GM20431 (cell line): ENCODE measurements at regions not wholly inside any gene's neighbourhood (a gene's known extent, or its start where the extent isn't known, plus 50 kb on each side); places are given as distances from the start of the nearest gene placed in this dataset.
"Not testable (repeated sequence)": the region's sequence is repeated elsewhere in the genome, so short reads cannot be mapped to it uniquely, and the experiment has no call there.

Experiments used
- in situ Hi-C: fragments of 300-500 bp; cut with MseI, MboI; formaldehyde crosslinking; loops from one replicate; pipeline ENCODE4 v1.15.0; 2020; ENCODE audit warnings: low sequenced_read_pairs; ENCODE audit not compliant: unreplicated experiment

DNA sequence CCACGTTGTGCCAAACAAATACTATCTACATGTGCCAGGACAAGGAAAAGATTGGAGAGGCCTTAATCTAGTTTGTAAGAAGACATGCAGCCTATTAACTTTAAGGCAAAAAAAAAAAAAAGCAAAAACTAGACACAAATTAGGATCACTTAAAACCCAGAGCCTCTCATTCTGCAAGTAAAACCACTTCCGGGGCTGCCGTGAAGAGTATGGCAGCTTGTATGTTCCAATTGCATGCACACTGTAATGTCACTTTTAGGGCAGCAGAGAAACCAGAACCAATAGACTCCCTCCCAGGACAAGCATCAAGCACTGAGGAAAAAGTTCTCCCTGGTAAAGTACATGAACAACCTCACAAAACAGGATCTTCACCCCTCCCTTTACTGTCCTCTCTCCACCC, 70.6 kb downstream of the RSL24D1 start:
- in situ Hi-C loops = no loop called here

DNA sequence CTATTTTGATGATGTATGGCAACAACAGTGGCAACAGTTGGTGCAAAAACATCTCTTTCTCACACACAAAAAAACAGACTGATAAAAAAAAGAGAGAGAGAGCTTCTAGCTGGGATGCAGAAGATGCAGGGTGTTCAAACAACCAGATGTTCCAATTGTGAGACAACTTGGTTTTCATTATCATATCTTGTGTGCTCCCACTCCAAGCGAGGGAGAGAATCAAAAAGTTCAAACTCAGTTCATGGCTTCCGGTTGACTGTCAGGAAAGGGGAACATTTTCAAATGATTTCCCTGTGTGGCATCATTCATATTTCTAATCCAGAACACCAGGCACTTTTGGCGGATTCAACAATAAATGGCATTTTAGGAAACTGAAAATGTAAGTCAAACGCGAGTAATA, 72.1 kb downstream of the RSL24D1 start:
- in situ Hi-C loops = loop anchor here (25.0 kb wide), 1 partner anchor 1162 kb away; no protein-coding TSS in a partner anchor

DNA sequence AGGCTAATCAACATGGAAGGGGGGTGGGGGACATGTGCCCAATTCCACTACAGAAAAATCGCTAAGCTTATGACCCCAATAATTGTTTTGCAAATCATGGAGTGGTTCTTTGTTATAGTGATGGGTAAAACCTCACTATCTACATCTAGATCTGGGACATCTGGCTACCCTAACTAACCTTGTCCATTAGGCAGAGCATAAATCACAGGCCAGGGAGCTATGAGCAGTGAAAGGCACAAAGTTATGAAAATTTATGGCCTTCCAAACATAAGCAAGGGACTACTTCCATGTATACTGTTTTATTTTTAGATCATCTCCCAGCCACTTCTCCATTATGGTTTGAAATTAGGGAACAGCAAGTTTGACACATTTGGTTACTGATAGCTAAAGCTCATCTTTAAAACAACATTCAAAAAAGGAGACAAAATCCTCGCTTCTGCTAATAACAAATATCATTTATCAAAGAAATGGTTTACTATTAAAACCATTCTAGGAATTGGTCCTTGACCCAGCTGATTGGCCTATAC, 78.3 kb downstream of the RSL24D1 start:
- in situ Hi-C loops = loop anchor here (25.0 kb wide), 1 partner anchor 1156 kb away; no protein-coding TSS in a partner anchor

DNA sequence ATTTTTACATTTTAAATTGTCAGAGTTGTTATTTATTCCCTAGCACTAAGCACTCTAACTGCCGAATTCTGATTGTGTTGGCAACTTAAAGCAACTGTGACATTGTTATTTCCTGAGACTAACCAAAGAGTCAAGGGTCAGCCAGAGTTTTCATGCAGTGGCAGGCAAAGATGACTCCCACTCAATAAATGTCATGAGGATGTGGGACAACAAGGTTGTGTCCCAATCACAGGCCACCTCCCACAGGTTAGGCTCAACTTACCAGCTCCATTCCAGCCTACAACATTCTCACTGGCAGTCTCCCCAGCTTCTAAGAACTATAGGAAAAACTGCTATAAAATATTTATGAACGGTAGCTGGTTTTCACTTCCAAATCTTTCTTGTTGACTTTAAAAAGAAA, 80.1 kb downstream of the RSL24D1 start:
- in situ Hi-C loops = loop anchor here (25.0 kb wide), 1 partner anchor 1154 kb away; no protein-coding TSS in a partner anchor

DNA sequence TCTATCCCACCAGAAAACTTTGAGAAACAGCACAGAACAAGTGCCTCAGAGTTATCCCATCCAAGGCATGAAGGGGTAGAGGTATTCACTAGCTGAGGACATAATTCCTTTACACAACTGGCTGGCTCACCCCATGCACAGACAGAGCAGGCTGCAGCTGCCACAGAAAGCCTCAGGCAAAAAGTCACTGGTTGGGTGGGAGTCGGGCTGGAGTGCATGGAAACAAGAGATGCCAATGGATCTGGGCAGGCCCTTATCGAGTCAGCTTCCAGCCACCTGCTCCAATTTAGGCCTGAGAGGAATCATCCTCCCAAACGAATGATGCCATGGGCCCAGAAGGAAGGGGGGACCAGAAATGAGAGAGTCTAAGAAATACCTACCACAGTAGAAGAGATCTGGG, 83.0 kb downstream of the RSL24D1 start:
- in situ Hi-C loops = loop anchor here (25.0 kb wide), 1 partner anchor 1151 kb away; no protein-coding TSS in a partner anchor

DNA sequence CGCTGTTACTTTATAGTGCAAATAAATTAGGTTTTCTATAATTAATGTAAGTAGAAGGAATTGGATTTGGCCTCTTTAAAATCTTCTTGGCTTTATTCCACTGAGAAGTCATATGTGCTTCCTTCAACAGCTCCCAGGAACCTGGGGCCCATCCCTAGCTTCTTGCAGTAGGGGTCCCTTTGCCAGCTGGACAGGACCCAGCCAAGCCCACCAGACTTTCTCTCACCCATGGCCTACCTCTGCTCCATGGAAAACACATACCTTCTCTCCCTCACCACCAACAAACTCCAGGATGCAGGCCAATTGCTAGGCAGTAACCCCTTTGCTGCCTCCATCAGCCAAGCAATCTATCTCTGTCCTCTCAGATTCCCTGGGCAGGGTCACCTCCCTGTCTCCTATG, 84.0 kb downstream of the RSL24D1 start:
- in situ Hi-C loops = loop anchor here (25.0 kb wide), 1 partner anchor 1150 kb away; no protein-coding TSS in a partner anchor

DNA sequence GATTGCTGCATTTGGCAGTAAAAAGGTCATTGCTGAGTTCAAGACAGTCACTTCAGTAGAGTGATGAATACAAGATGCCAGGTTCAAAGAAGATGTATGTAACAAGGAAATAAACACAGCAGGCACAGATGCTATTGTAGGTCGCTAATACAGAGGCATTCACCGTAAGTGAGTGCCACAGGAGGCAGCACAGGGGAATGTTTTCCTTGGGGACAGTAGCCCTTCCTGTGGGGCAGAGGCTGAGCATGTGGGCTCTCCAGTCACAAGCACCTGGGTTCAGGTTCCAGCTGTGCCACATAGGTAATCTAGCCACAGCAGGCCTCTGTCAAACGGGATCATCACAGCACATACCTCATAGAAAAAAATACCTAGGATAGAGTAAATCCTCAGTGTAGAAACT, 86.3 kb downstream of the RSL24D1 start:
- in situ Hi-C loops = loop anchor here (25.0 kb wide), 1 partner anchor 1148 kb away; no protein-coding TSS in a partner anchor

DNA sequence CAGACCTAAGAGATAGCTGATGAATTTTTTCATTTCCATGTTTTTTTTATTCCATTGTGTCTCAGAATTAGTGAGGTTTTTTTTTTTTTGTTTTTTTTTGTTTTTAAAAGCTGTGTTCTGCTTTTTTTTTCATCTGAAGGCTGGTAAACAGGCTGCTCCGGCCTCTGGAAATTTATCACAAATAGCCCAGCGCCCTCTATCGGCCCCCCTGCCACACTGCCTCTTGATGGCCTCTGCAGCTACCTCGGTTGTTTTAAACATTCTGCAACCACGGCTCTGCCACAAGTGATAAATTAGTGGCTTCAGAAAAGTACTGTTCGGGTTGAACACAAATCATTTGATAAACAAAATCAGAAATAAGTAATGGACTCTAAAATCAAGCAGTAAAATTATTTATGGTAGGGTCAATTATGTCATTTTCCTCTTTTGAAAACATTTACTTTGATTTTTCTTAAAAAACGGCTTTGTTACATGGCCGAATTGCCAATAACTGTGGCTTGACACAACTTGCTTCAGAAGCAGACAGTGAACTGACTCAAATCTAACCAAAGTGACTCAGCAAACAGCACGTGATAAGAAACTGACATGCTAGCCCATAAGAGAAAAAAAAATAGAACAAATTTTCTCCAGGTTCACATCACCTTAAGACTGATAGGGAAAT, 87.8 kb downstream of the RSL24D1 start:
- in situ Hi-C loops = loop anchor here (25.0 kb wide), 1 partner anchor 1147 kb away; no protein-coding TSS in a partner anchor

DNA sequence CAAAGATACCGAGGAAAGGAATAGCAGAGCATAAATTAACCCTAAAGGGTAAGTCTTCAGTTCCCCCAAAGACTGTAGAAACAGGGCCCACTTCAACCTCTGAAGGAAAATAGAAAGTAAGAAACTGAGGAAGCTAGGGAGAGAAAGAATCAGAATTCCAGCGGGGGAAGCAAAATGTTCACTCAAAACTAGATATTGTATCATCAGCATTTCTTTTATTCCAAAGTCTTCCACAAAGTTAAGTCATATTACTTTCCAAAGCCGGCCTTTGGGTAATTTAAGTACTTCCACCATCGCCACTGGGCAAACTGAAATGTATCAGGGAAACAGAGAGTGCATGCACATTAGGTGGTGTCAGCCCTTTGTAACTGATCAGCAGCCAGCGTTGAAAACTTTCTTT, 88.3 kb downstream of the RSL24D1 start:
- in situ Hi-C loops = loop anchor here (25.0 kb wide), 1 partner anchor 1146 kb away; no protein-coding TSS in a partner anchor

DNA sequence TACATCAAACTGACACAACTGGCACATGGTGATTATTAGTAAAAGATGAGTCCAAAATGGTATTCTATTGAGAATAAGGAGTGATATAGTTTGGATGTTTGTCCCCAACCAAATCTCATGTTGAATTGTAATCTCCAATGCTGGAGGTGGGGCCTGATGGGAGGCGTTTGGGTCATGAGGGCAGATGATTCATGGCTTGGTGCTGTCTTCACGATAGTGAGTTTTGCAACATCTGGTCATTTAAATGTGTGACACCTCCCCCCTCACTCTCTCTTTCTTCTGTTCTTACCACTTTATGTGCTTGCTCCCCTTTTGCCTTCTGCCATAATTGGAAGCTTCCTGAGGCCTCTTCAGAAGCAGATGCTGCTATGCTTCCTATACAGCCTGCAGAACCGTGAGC, 90.6 kb downstream of the RSL24D1 start:
- in situ Hi-C loops = loop anchor here (25.0 kb wide), 1 partner anchor 1144 kb away; no protein-coding TSS in a partner anchor

DNA sequence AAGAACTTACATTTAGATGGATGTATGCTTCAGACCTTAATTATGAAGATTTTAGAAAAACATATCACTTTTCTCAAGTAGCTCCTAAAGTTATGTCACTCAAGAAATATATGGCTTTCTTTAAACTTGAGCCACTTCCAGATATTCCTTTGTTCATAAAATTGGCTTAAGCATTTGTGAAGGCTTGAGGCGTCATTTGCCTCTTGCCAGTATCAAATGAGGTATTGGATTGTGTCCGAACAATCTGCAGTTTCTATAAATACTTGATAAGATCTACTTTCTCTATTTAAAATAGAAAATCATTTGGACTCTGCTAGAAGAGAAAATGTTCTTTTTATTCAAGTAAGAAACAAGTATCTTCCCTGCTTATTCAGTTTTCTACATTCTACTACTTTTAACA, 102.6 kb downstream of the RSL24D1 start:
- in situ Hi-C loops = no loop called here

DNA sequence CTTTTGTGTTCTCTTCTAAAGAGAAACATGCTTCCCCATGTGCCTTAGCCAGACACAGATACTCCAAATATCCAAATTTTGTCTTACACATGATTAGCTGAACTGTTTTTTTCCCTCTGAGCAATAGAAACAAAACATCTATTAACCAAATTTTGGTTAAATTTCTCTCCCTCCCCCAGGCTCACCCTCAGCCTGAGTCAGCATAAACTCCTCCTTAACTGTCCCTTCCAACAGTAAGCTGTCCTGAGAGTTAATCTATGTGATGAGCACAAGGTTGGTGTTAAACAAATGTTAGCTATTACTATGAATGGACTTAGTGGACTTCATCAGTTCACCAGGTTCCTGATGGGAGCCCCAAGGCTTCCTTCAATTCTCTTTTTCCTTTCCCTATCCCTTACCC, 108.5 kb downstream of the RSL24D1 start:
- in situ Hi-C loops = no loop called here

DNA sequence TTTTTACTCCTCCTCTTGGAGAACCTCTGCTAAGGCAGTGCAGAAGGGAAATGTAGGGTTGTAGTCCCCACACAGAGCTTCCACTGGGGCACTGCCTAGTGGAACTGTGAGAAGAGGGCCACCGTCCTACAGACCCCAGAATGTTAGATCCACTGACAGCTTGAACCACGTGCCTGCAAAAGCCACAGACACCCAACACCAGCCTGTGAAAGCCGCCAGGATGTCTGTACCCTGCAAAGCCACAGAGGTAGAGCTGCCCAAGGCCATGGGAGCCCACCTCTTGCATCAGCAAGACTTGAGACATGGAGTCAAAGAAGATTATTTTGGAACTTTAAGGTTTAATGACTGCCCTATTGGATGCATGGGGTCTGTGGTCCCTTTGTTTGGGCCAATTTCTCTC, 112.1 kb downstream of the RSL24D1 start:
- in situ Hi-C loops = no loop called here

DNA sequence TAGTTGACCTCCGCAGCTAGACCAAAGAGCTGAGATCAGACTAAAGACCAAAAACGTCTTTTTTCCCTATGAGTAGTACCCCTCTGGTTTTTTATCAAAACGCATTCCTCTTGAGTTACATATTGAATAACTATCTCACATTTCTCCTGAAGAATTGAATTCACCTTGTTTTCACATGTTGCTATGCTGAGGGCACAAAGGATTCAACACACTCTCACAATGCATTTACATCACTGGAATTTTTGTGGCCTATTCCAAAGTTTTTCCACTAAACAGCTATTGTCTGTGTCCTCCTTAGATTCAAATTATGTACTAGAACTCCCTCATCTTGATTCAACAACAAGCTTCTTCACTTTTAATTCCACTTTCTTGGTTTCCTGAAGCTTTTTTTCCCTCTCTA, 112.5 kb downstream of the RSL24D1 start:
- in situ Hi-C loops = no loop called here

DNA sequence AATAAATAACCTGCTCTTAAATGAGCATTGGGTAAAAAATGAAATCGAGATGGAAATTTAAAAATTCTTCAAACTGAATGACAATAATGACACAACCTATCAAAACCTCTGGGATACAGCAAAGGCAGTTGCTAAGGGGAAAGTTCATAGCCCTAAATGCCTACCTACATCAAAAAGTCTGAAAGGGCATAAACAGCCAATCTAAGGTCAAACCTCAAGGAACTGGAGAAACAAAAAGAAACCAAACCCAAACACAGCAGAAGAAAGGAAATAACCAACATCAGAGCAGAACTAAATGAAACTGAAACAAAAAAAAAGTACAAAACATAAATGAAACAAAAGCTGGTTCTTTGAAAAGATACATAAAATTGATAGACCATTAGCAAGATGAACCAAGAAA, 119.7 kb downstream of the RSL24D1 start:
- in situ Hi-C loops = not testable (repeated sequence)

DNA sequence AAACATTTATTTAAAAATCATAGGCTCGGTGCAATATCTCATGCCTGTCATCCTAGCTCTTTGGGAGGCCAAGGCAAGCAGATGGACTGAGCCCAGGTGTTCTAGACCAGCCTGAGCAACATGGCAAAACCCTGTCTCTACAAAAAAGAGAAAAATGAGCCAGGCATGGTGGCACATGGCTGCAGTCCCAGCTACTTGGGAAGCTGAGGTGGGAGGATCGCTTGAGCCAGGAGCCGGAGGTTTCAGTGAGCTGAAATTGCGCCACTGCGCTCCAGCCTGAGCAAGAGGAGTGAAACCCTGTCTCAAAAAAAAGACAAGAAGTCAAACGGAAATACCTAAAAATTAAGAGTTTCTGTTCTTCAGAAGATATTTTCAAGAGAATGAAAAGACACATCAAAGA, 122.3 kb downstream of the RSL24D1 start:
- in situ Hi-C loops = no loop called here

DNA sequence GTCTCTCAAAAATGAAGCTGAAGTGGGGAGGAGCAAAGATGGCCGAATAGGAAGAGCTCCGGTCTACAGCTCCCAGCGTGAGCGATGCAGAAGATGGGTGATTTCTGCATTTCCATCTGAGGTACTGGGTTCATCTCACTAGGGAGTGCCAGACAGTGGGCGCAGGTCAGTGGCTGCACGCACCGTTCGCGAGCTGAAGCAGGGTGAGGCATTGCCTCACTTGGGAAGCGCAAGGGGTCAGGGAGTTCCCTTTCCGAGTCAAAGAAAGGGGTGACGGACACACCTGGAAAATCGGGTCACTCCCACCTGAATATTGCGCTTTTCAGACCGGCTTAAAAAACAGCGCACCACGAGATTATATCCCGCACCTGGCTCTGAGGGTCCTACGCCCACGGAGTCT, 132.8 kb downstream of the RSL24D1 start:
- in situ Hi-C loops = not testable (repeated sequence)

DNA sequence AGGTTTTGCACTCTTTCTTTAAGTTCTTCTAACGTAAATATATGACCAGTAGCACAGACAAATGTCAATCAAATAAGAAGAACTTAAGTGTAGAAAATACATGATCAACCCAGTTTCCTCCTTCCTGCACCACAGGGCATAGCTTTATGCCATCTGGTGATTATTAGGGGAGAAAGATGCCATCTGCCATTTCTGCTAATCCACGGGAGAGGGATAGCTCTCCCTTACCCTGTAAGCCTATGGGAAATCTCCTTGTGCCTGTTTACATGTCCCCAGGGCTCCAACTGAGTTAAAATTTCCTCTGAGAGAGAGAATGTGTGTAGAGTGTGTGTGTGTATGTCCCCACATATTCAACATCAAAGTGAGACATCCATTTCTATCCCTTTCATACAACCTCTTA, 135.9 kb downstream of the RSL24D1 start:
- in situ Hi-C loops = no loop called here

DNA sequence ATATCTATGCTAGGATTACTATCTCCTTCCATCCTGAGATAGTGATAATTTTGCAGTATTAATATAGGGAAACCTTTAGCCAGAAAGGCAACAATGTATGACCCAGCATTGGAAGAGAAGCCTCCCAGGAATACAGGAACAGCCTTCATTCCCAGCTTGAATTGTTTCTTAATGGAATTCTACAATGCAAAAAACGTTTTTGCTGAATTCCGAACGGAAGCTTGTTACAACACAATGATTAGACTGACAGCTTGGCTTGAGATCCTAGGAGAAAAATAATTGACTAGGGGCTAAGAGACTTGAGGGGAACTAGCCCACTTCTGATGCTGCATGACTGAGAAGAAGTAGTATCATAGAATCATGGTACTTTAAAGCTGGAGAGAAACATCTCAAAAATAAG, 140.2 kb downstream of the RSL24D1 start:
- in situ Hi-C loops = no loop called here

DNA sequence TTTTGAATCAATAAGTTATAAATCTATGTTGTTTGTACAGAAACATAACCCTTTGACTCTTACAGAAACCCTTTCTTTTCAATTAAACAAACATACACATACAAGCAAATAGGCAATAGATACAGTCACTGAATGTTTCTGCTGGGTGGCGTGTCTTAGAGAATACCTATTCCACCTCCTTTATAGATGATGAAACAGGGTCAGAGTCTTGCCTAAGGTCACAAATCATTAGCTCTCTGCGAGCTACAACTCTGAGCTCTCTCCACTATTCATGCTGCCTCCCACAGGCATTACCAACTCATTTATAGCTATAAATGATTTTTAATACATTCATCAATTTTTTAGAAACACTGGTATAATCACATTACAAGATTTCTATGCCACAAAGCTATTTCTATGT, 152.6 kb downstream of the RSL24D1 start:
- in situ Hi-C loops = no loop called here

DNA sequence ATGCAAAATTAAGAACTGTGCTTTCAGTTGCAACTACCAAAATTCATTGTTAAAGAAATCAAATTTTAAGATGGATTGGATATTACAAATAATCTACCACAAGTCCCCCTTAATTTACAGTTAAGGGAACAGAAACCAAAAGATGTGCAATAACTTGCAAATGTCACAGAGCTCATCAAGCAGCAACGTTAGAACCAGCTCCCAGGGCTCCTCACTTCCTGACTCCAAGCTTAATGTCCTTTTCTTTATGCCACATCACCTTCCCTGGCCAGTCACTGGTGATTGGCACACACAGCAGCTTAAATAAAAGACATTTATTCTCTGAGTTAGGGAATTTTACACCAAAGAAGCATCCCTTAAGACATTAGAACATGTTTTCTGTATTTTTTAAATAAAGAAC, 159.7 kb downstream of the RSL24D1 start:
- in situ Hi-C loops = no loop called here

DNA sequence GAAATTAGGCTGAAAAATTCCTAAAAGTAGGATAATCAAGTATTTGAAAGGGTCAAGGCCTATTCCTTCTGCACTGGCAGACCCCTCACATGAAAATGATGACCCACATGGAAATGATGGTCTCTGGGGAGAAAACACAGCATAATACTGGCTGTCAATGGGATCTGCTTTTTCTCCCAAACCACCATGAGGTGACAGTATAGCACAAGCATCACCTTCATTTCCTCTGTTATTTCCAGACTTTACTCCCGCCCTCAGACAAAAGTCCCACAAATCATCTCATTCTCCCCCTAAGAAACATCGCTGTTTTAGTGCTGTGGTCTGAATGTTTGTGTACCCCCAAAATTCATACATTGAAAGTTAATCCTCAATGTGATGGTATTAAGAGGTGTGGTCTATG, 161.0 kb downstream of the RSL24D1 start:
- in situ Hi-C loops = no loop called here
